ENCODE measurements at regions not wholly inside any gene's neighbourhood (a gene's known extent, or its start where the extent isn't known, plus 50 kb on each side); places are given as distances from the start of the nearest gene placed in this dataset.

DNA sequence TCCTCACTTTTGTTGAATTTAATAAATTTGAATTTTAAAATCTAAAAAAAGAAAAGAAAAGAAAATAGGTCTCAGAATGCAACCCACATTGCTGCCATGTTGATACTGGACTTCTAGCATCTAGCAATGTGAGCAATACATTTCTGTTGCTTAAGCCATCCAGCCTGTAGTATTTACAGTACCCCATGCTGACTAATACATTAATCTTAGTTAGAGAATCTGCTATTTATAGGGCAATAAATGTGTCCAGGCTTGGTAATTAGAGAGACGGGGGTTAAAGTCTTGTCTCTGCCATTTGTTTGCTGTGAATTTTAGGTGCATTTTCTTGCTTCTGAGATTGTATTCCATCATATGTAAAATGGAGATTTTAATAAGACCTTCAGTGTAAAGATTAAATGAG, 471.3 kb downstream of the DHX35 start:
- ChIA-PET CTCF (no interaction called here), POLR2A (no interaction called here)
- Histone ChIP-seq H3K9ac (replicated peaks; ENCODE audit: extremely low read depth, insufficient read depth, low read length) (no peak overlapping the region), H3K9me1 (replicated peaks; ENCODE audit: control insufficient read depth, extremely low read depth, insufficient read depth, low read length) (no peaks in the 10 kb centered on the region), H3K27ac (ENCODE audit: insufficient read depth, low read depth, low read length) (no peak overlapping the region), H3K4me2 (ENCODE audit: insufficient read depth, low read length) (no peak overlapping the region), H3K27me3 (ENCODE audit: control insufficient read depth in 2 of 2, insufficient read depth in 2 of 2, low read length in 2 of 2) (no peaks in the 10 kb centered on the region), H3K36me3 (ENCODE audit: control insufficient read depth in 2 of 2, extremely low read depth in 1 of 2, insufficient read depth in 2 of 2, low read length in 2 of 2) (no peaks in the 10 kb centered on the region), H2AFZ (ENCODE audit: low read depth, low read length) (no peak overlapping the region), H4K20me1 (replicated peaks; ENCODE audit: control insufficient read depth, extremely low read depth, insufficient read depth, low read length) (no peaks in the 10 kb centered on the region), H3K4me3 (replicated peaks in 1 of 3; ENCODE audit: insufficient read depth in 1 of 3, low read depth in 1 of 3, low read length in 3 of 3) (no peak overlapping the region), H3K79me2 (ENCODE audit: control insufficient read depth, insufficient read depth, low read length) (no peaks in the 10 kb centered on the region), H3K9me3 (replicated peaks; ENCODE audit: control insufficient read depth, insufficient read depth, low read length) (no peaks in the 10 kb centered on the region), H3K4me1 (ENCODE audit: control insufficient read depth, extremely low read depth, insufficient read depth, low read length) (no peaks in the 10 kb centered on the region)
- intact Hi-C loops (cut with micrococcal nuclease), result no loop called here
- DNase-seq (ENCODE audit: low read depth, low spot score) (no peak), FAIRE-seq (no peak)
- BruUV-seq (replicated peaks), result no TSS peak
- dilution Hi-C loops (cut with MboI; ENCODE audit: extremely low pct_ligation_motif_present, low sequenced_read_pairs), result no loop called here
- TF ChIP-seq, protein P1, sequence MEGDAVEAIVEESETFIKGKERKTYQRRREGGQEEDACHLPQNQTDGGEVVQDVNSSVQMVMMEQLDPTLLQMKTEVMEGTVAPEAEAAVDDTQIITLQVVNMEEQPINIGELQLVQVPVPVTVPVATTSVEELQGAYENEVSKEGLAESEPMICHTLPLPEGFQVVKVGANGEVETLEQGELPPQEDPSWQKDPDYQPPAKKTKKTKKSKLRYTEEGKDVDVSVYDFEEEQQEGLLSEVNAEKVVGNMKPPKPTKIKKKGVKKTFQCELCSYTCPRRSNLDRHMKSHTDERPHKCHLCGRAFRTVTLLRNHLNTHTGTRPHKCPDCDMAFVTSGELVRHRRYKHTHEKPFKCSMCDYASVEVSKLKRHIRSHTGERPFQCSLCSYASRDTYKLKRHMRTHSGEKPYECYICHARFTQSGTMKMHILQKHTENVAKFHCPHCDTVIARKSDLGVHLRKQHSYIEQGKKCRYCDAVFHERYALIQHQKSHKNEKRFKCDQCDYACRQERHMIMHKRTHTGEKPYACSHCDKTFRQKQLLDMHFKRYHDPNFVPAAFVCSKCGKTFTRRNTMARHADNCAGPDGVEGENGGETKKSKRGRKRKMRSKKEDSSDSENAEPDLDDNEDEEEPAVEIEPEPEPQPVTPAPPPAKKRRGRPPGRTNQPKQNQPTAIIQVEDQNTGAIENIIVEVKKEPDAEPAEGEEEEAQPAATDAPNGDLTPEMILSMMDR (IDR thresholded peaks at IDR 0.05; ENCODE audit: extremely low read depth in 1 of 2, insufficient read depth in 1 of 2, low read depth in 1 of 2, low read length in 2 of 2), result no peak
- no peak for TF ChIP-seq POLR2A (IDR thresholded peaks at IDR 0.05; ENCODE audit: low read depth, low read length)
- TF ChIP-seq POLR2AphosphoS5 (IDR thresholded peaks at IDR 0.05; ENCODE audit: insufficient read depth, low read depth, low read length), result no peak
- TF ChIP-seq JUN (IDR thresholded peaks at IDR 0.05; ENCODE audit: borderline replicate concordance, insufficient read depth, insufficient read length, low read depth), result no peak
- TF ChIP-seq FOS (IDR thresholded peaks at IDR 0.05; ENCODE audit: borderline replicate concordance, insufficient read depth, low read length), result no peak
- TF ChIP-seq GATA2 (IDR thresholded peaks at IDR 0.05; ENCODE audit: insufficient read depth, insufficient read length, low read depth, low read length), result no peak
- no peak for TF ChIP-seq EZH2 (IDR thresholded peaks at IDR 0.05; ENCODE audit: borderline replicate concordance, low read depth, low read length, severe bottlenecking)
- TF ChIP-seq, protein P2, sequence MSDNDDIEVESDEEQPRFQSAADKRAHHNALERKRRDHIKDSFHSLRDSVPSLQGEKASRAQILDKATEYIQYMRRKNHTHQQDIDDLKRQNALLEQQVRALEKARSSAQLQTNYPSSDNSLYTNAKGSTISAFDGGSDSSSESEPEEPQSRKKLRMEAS (IDR thresholded peaks at IDR 0.05; ENCODE audit: insufficient read depth, insufficient read length), result no peak
- TF ChIP-seq MYC (IDR thresholded peaks at IDR 0.05; ENCODE audit: low read depth, low read length), result no peak
